CD1c-positive myeloid dendritic cell (primary cell): ENCODE measurements at regions not wholly inside any gene's neighbourhood (a gene's known extent, or its start where the extent isn't known, plus 50 kb on each side); places are given as distances from the start of the nearest gene placed in this dataset.
A peak's percentile ranks its signal among the peaks of the same experiment; 100 is the strongest.

Experiments
- DNase-seq: peaks from one replicate; pipeline ENCODE4 v3.0.0-alpha.2; 2016; ENCODE audit errors: extremely low spot score

DNA sequence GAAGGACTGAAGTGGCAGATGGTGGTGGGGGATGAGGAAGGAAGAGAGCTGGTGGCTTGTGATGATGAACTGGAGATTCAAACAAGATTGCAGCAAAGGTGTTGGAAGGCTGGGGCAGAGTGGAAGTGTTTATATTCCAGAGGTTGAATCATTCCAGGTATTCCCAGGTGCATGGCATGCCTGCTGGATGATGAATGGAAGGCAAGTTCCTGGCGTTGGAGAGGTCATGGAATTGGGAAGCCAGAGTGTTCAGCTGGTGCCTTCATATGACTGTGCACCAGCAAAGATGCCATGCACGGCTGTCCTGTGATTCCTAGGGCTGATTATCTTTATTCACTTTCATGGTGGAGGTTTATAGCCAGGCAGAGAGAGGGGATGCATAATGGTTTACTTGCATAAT, 135.8 kb upstream of the PUDP start:
- no peak for DNase-seq

DNA sequence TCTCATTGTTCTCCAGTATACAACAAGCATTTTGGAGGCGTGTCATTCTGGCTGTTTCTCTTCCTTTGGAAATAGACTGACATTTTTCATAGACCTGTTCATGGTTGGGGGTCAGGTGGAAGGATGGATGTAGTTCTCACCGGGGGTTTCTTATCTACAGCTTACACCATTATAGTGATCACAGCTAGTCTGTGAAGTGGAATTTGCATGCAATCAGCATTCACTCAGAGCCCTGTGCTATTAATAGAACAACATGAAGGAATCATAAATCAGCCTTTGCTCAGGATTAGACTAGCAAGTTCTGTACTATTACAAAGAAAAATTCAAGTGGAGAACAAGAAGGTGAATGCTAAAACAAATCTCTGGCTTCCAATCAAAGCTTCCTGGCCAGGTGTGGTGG, 132.6 kb upstream of the PUDP start:
- no peak for DNase-seq

DNA sequence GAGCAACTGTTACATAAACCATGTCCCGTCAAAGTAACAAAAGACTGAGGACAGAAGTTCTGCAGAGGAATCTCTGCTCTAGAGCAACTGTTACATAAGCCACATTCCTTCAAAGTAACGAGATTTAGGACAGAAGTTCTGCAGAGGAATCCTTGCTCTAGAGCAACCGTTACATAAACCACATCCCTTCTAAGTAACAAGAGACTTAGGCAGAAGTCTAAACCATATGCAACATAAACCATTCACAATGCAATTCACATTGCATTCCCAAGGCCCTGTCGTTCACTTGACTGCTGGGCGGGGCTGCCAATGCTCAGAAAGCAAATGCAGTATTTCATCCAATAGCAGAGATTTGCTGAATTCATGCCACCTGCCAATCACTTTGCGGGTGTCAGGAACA, 124.4 kb upstream of the PUDP start:
- no peak for DNase-seq

DNA sequence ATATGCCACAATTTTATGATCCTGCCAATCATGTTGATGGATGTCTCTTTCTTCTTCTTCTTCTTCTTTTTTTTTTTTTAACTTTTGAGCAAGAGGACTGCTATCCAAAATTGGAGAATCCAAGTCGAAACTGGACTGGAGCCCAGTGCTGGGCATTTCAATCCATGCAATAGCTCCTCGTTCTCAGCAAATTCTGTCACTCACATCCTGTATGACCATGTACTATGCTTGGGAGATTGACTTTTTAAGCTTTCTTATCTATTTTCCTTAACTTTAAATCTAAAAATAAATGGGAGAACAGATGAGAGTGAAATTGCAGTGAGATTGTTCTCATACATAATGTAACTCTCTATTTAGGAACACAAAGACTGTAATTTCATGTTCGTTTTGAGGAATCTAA, 123.0 kb upstream of the PUDP start:
- no peak for DNase-seq

DNA sequence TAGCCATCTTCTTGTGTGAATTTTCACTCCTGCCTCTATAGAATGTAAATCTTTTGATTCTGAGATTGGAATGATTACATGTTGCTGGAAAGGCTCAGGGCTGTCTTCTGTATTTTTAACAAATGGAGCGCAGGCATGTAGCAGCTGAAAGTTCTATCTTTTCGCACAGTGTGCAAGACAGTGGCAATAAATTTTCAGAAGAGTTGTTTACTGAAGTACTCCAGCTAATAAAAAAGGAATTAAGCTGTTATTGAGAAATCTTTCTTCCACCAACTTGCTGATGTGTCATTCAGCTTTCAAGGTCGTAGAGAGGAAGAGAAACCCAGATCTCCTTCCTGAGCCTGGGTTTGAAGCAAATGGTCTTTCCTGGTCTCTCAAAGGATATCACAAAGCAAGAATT, 122.0 kb upstream of the PUDP start:
- DNase-seq, result peak; percentile 60

DNA sequence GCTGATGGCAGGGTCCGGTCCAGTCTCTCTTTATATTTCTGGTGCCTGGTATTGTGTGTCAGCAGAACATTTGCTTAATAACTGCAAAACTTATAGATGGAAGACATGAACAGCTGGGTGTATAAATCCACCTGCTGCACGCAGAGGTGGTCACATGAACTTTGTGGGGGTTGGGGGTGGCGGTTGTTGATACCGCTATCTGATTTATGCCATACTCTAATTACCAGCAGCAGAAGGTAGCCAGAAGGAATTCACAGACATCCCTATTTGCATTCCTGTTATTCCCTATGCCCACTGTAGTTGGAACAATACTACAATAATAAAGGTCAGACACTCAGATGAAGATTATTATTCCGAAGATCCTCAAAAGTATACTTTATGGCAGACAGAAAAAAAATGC, 121.6 kb upstream of the PUDP start:
- DNase-seq, result no peak

DNA sequence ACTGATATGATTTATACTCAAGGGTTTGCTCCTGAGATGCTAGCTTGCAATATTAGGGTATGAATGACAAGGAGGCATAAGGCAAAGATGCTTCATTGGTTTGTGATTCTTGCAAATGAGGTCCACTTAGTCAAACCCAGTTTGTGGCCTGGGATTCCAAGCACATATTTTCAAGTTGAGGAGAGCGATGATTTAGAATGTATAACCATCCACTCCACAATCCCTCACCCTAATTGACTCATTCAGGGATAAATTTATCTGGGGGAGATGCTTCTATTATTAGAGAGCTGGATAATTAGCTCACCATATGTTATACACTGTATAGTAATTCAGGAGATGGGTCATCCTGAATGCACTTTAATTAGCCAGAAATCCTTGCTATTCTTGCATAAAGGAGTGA, 118.3 kb upstream of the PUDP start:
- DNase-seq, result no peak

DNA sequence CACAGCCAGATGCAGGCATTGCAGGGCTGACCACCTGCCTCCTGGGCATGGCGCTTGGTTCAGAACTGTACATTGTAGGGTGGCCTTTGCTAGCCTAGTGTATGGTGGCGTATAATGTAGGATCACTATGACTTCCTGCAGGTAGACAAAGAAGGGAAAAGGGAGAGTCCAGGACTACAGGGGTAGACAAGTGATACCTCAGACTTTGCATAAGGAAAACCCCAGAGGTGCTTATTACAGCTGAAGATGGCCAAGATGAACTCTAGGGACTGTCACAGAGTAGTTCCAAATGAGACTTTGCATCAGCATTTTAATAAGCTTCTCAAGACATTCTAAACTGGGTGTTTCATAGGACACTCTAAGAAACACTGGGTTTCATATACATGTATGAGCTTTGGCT, 116.4 kb upstream of the PUDP start:
- DNase-seq, result no peak

DNA sequence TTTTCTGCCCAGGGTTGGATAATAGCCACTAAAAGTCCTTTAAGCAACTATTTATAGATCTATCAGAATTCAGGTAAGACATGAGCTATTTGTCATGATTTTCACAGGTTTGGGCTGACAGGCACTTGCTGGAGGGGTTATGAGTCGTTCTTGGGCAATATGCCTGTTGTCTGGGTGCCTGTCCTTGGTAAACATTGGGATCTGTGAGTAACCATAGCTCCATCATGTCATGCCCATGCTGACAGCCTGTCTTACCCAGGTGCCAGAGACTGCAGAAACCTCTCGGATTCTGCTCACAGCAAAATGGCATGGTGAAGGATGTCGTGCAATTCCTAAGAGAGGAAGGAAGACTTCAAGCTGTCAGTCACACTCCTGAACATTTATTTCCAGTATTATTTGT, 116.0 kb upstream of the PUDP start:
- DNase-seq, result no peak

DNA sequence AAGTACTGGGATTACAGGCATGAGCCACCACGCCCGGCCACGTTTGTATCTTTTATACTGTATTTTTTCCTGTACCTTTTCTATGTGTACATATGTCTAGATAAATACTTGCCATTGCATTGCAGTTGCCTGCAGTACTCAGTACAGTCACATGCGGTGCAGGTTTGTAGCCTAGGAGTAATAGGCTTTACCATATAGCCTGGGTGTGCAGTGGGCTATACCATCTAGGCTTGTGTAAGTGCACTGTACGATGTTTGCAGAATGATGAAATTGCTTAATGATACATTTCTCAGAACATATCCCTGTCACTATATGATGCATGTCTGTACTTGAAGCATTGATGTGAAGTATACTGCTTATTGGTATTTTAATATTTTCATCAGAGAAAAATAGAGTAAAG, 115.4 kb upstream of the PUDP start:
- DNase-seq, result no peak

DNA sequence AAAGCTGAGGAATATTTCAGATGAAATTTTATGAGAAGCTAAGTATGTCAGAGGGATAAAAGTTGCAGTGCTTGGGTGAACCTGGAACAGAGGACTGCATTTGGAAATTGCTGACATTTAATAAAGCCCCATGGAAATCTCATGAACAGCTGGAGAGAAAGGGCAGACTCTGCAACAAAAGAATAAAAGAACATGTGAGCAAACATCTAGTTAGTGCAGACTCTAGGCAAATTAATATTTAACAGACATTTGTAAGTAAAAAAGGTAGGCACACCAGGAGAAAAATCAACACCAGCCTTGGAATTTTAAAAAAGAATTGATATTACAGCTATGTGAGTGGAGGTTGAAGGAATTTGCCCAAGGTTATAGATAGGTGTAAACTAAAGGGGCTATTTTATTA, 114.6 kb upstream of the PUDP start:
- no peak for DNase-seq

DNA sequence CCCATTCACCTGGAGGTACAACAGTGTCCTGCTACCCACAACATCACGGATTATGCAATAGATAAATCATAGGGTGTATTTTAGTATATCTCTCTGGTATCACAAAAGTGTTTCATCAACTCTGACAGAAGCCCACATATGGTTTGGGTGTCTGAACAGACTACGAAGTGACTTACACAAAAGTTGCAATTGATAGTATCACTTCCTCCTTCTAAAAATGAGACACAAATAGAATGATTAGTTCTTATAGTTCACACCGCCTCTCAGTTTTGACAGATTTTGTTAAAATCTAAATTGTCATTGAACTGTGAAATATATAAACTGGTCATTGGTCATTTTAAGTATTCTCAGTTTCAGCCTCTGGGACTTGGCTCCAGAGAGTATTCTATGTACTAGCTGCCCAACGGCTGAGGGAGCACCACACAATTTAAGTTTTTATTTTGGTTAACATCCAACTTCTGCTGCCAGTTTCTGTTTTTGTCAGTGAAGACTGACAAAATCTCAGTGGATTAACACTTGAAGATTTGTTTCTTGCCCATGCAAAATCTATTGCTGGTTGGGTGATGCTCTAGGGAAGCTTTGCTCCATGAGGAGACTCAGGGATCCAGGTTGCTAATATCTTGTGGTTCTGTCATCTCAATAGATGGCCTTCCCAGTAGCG, 113.8 kb upstream of the PUDP start:
- peak; percentile 50 for DNase-seq

DNA sequence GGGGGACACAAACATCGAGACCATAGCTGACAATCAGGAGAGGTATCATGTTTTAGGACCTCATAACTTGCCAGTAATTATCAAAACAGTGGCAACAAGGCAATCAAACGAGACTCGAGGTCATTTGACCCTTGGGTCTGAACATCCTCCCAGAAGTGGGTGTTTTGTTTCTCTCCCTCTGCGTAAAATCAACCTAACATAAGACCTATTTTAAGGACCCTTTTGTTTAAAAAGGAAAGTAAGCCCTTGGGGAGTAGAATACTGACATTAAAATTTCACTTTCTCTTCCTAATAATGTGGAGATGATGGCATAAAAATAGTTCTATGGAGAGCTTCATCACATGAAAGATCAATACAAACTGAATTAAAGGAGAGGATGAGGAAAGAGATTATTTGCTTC, 106.2 kb upstream of the PUDP start:
- DNase-seq, result no peak

DNA sequence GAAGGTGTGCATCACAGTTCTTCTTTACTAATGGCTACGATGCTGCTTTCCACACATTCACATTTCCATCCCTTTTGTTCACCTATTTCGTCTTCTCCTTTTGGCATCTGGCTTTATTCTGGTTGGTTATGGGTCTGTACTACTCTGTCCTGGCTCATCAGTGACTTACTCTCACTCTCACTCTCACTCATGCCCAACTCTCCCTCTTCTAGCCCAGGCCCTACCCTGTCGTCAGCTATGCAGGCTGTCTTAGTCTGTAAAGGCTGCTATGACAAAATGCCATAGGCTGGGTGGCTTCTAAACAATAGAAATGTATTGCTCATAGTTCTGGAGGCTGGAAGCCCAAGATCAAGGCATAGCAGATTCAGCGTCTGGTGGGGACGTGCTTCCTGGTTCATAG, 105.6 kb upstream of the PUDP start:
- no peak for DNase-seq

DNA sequence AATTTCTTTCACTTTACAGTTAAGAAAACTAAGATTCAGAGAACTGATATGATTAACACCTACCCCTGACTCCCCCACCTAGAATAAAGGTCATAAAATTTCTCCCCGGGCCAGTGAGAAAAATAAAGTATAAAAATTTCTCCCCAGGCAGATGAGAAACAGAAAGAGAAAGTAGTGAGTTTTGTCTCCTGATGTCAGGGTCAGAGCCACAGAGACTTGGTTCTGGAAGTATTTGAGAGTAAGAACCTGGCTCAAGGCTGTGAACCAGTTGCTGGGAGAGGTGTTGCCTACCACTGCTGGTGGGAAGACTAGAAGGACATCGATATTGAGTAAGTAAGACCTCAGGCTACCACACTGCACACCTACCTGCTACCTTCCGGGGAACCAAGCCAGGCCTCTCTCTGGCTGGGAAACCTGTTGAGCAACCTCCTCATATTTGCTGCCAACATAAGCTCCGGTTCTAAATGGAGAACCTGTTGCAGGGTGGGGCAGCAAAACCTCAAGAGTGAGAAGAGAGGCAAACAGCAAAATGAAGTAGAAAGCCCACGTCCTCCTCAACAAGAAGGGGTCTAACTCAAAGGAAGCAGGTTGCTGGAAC, 104.2 kb upstream of the PUDP start:
- DNase-seq, result peak; percentile 6

DNA sequence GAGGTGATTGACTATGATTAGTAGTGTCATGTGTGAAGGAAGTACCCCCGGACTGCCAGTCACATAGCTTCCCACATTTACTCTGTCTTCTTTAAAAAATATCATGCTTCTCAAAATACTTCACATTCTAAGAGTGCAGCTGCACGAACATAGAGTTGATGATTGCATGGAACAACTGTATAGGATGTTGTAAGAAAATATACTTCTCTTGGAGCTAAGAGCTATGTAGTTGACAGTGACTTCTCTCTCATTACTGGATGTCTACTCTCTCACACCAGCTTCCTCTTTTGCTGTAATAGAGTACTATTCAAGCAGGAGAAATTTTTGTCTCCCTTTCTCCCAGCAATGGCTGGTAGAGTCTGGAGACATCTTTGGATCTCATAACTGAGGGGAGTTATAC, 99.4 kb upstream of the PUDP start:
- DNase-seq, result peak; percentile 22

DNA sequence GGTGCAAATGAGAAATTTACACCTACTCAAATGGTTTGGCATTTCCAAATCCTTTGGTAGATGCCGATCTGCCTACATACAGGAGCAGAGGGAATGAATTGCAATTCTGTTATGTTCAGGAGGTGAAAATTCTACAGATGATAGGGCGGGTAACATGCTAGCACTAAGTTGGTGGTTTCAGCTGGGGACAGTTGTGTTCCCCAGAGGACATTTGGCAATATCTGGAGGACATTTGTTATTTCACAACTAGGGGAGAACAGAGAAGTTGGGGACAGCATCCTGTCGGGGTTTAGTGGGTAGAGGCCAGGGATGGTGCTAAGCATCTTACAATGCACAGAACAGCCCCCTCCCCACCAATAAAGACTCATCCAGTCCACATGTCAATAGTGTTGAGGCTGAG, 96.5 kb upstream of the PUDP start:
- peak; percentile 18 for DNase-seq

DNA sequence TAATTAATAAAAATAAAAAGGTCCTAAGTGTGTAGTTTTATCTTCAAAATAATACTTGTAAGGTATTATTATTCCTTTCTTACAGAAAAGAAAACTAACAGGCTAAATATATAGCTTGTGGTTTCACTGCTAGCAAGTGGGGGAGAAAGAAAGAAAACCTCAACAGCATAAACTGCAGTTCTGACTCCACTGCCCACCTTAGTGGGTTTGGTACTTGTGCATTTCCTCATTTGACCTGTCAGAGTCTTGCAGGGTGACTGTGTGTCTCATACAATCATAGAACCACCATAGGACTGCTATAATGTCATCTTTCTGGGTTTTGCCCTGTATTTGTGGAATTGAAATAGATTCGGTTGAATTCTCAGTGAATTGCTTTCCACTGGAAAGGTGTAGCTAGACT, 94.7 kb upstream of the PUDP start:
- no peak for DNase-seq

DNA sequence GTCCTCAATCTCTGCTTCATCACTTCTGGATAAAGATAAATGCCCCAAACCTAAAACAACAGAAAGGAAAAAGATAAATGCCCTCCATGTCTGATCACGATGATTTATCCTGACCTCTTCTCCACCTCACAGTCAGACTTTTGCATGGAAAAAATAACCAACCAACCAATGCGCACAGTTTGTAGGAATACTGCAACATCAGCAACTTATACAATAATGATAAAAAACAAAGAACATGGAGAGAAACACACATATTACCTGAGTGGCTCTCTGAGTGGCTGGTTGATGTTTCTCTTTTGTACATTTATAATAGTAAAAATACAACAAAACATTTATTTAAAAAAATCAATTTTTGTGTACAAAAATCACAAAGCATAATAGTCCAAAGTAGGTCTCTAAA, 93.0 kb upstream of the PUDP start:
- no peak for DNase-seq

DNA sequence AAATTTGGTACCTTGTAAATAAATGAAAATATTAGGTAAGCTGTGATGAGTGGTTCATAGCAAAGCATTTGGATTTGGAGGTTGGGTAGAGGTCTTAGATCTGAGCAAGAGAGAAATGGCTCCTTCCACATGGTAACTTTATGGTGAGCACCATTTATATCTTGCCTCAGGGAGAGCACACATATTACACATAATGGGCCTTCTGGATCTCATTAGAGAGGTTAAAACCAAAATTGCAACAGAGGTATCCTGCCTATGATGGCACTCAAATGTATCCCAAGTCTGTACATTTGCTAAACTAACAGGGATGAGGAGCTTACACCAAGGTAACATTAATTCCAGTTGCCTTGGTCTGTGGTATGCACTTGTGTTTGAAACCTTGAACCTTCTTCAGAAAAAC, 87.1 kb upstream of the PUDP start:
- no peak for DNase-seq

DNA sequence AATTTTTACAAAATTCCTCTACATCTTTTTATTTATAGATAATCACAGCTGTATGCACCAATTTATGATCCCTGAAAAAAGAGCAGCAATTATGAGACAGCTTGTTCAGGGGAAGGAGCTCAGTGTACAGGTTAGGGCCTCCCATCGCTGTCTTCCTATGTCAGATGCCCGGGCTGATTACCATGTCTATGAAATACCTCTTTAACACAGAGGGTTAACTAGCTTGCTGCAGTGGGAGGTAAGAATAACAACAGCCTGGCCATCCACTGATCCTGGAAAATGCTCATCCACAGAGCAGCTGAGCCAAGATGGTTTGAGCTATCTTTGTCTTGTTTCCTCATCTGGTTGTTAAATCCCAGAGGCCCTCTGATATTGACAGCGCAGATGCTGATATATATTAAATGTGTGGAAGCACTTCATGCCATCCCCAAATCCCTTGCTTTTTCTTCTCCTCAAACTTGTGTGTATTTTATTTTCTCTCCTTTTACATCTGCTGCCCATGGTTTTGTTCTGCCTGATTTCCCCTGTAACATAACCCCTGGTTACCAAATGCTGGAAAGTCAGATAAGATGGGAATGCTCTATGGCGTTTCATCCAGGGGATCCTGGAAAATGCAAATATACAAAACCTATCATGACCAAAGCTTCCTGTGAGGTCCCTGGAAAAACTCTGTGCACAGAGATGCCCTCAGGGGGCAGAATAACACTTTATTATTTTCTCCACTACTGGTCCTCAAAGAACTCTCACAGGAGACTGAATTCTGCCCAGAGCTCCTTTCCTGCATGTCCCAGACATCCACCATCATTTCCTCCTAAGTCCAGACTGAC, 85.8 kb upstream of the PUDP start:
- DNase-seq, result no peak

DNA sequence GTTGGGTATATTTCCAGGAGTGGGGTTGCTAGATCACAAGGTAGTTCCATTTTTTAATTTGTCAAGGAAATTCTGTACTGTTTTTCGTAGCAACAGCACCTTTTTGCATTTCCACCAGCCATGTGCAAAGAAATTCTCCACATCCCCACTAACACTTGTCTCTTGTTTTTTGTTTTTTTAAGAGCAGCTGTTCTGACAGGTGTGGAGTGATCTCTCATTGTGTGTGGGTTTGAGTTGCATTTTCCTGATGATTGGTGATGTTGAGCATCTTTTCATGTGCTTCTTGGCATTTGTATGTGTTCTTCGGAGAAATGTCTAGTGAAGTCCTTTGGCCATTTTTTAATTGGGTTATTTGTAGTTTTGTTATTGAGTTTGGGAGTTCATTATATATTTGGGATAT, 80.3 kb upstream of the PUDP start:
- DNase-seq, result no peak

DNA sequence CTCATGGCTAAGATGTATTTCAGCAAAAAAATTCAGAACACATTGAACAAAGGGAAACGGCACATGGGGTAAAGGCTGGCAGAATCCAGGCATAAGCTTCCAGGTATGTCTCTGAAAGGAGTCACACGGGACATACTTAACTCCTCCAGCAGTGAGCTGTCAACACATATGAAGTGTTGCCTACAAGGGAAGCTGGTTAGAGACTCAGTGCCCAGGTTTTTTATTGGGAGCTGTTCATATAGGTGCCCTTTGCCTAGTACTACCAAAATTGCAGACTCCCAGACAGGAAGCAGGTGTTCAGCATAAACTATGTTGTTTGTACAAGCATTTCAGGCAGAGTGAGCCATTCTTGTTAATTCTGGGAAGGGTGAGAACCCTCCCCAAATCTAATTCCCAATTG, 77.4 kb upstream of the PUDP start:
- DNase-seq, result no peak
